ENCODE measurements at regions not wholly inside any gene's neighbourhood (a gene's known extent, or its start where the extent isn't known, plus 50 kb on each side); places are given as distances from the start of the nearest gene placed in this dataset.

DNA sequence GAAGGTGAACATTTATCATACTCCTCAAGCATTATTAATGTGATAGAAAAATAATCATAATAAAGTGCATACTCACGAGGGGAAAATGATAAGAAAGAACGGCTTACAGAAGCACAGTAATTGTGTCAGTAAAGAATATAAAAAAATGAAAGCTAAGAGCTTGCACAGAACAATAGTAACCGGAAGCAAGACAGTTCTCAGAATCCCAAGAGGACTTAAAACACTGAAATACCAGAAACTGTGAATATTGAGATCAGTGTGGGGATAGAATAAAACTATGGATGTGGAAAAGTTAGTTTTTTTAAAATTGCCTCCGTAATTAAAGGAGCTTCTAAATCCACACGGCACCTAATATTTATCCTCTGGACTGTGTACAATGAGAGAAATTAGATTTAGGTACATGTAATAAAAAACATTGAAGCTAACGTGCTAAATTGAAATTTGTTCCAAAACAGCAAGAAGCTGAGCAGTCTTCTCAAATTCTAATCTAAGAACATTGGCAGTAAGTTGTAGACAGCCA is 482.7 kb downstream of the SLITRK6 start:
- DNase-seq (ENCODE audit: low spot score): no peak
- no peak for ATAC-seq

DNA sequence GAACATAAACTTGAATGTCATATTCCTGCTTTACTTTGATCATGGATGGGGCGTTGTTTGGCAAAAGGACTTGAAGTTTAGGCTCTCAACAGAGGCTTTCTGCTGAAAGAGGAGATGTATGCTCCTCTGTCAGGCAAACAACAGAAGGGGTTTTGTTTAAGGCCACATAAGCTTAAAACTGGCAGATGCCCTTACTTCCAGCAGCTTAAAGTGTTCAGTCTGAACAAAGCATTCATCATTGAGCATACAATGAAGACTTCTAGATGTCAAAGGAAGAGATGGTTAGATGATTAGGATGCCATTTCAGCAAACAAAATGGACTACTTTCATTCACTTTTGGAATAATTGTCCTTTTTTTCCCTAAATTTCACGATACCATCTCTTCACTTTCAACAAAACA is 484.5 kb downstream of the SLITRK6 start:
- ATAC-seq (no peak), DNase-seq (ENCODE audit: low spot score) (no peak)

DNA sequence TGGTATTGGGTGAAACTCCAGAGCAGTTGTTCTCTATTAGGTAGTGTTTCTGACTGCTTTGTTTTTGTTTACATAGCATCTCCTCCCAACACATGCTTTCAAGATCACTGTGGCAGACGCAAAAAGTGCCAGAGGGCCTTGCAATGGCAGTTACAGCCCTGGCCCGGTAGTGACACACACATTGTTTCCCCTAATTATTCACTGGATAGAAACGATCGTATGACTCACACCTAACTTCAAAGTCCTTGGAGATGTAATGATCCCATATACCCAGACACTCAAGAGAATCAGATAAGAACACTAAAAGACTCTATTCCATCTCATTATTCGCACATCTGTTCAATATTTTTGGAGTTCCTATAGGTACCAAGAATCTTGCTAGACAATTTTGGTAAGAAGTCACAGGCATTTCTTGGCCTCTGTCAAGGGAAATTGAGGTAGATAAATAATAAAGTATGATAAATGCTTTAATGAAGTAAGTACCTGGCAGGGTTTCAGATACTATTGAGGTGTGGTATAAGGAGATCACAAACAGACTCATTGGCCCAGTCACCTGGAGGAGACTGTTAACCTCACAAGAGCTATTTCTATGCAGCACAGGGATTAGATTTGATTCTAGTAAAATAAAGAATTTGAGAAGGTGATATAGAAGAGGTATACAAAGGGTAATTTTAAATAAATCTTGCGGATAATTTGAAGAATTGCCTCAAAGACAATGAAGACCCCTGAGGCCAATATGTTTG is 485.3 kb downstream of the SLITRK6 start:
- no peak for ATAC-seq
- DNase-seq (ENCODE audit: low spot score): no peak

DNA sequence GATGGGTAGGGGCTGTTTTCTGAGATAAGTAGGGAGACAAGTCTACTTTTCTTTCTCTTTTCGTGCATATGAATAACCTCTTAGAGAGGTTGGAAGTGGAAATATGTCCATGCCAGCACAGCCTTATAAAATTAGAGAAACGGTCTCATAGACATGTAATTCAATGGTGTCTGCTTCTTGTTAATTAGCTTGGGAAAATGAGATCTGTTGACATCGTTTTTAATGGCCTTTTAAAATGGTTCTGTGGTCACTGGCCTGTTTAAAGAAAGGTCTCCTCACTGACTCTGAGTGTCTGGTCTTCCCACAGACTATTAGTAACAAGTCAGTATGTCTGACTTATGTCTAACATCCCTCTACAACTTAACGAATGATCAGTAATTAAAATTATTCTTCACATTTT is 487.1 kb downstream of the SLITRK6 start:
- ATAC-seq: no peak
- DNase-seq (ENCODE audit: low spot score): no peak

DNA sequence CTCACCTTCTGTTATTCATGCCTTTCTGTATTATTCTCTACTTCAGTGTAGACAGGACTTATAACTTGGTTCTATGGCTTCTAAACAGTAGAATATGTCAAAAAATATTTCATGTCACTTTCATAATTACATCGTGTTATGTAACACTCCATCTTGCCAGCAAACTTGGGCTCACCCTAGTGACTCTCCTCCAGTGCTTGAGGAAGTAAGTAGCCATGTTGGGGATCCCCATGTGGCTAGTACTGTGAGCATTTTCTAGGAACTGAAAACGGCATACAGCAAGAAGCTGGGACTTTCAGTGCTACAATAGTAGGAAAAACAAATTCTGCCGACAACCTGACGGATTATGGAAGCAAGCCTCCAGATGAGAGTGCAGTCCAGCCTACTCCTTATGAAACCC is 495.6 kb downstream of the SLITRK6 start:
- no peak for ATAC-seq
- no peak for DNase-seq (ENCODE audit: low spot score)

DNA sequence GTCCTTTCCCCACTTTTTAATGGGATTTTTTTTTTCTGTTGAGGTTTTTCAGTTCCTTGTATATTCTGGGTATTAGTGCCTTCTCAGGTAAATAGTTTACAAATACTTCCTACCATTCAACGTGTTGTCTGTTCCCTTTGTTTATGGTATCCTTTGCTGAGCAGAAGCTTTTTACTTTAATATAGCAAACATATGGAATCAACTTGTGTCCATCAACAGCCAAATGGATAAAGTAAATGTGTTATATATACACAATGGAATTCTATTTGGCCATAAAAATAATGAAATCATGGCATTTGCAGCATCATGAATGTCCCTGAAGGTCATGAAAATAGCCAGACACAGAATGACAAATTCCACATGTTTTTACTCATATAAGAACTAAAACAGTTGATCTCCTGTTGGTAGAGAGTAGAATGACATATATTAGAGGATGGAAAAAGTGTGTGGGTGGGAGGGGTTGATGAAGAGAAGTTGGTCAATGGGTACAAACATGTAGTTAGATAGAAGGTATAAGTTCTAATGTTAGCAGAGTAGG is 500.8 kb downstream of the SLITRK6 start:
- ATAC-seq: no peak
- no peak for DNase-seq (ENCODE audit: low spot score)

DNA sequence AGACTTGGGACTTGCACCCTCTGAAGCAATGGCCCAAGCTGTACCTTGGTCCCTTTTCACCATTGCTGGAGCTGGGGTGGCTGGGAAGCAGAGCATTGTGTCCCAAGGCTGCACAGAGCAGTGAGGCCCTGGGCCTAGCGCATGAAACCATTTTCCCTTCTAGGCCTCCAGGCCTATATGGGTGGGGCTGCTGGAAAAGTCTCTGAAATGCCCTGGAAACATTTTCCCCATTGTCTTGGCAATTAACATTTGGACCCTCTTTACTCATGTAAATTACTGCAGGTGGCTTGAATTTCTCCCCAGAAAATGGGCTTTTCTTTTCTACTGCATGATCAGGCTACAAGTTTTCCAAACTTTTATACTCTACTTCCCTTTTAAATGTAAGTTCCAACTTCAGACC is 510.5 kb downstream of the SLITRK6 start:
- no peak for ATAC-seq

DNA sequence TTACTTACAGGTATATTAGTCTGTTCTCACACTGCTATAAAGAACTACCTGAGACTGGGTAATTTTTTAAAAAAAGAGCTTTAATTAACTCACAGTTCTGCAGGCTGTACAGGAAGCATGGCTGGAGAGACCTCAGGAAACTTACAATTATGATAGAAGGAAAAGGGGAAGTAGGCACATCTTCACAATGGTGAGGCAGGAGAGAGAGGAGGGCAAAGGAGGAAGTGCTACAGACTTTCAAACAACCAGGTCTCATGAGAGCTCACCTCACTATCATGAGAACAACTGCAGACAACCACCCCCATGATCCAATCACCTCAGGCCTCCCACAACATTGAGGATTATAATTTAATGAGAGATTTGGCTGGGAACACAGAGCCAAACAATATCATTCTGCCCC is 511.7 kb downstream of the SLITRK6 start:
- DNase-seq (ENCODE audit: low spot score) (no peak), ATAC-seq (no peak)

More for the DNA sequence above, 510.5 kb downstream of the SLITRK6 start:
- DNase-seq (ENCODE audit: low spot score): no peak

DNA sequence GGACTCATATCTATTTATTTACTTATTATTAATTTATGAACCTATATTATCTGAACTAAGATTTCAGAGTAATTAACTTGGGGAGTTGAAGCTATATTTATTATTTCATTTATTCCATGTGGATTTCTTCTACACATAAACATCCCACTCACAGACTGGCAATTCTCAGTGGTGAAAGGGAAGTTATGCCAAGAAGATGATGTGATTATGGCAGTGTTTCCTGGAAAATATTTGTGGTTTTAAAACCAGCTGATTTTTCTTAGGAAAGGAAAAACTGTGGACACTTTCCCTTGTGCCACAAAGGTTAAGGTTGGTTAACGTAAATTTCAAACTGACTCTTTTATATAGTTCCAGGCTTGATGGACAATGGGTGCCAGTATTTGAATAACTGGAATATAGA is 513.1 kb downstream of the SLITRK6 start:
- no peak for ATAC-seq
- DNase-seq (ENCODE audit: low spot score): no peak

DNA sequence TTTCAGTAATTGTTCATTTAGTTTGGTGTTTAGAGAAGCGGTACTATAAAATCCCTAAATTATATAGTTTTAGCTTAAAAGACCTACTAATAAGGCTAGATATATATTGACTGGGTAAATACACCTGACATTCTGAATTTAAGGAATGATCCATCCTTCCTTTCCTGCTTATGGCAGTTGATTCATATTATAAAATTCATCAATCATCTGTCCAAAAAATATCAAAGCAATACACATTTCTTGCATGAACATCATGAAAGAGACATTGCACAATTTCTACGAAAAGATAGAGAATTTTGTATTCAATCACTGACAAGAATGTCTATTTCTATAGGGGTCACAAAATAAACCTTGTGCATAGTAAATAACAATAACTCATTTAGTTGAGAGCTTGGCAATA is 514.9 kb downstream of the SLITRK6 start:
- no peak for ATAC-seq

DNA sequence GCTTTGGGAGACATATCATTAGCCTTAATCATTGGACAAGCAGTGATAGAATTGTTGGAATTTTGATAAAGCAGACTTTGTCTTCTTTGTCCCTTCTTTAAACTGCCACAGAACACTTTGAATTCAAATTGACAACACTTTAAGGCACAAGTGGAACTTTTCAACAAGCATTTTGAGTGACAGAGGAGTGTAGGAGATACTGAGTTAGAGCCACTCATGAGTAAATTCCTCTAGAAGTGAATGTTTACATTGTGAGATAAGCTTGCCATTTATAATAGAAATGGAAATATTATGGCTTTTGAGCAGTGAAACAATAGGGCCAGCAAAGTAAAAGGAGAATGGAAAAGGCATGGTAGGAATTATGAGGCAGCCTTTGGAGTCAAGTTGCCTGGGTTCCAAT is 515.8 kb downstream of the SLITRK6 start:
- ATAC-seq (no peak), DNase-seq (ENCODE audit: low spot score) (no peak)

More for the DNA sequence above, 514.9 kb downstream of the SLITRK6 start:
- no peak for DNase-seq (ENCODE audit: low spot score)

DNA sequence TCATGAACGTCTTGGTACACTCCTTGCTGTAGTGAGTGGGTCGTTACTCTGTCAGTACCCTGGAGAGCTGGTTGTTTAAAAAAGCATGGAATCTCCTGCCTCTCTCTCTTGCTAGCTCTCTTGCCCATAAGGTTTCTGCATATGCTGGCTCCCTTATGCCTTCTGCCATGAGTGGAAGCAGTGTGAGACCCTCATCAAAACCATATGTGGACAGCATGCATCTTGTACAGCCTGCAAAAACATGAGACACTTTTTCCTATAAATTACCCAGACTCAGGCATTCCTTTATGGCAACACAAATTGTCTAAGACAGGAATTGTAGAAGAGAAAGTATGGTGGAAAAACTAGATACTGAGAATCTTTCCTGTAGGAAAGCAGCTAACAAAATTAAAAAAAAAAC is 516.3 kb downstream of the SLITRK6 start:
- ATAC-seq (no peak), DNase-seq (ENCODE audit: low spot score) (no peak)

DNA sequence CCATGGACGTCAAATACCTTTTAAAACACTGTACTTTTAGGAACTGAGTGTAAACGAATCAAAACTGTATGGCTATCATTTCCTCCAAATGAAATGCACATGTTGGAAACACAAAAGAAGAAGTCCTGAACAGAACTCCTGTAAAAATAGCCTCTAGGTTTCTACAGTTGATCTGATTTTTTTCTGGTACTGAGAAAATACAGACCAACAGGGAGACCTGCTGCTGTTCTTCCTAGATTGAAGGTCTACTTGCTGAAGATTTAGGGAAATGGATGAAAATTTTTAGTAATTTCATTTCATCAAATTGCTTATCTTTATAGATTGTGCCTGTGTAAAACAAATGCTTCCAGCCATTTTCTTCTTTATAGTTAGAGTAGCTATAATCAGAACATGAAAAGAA is 520.4 kb downstream of the SLITRK6 start:
- DNase-seq (ENCODE audit: low spot score) (no peak), ATAC-seq (no peak)

DNA sequence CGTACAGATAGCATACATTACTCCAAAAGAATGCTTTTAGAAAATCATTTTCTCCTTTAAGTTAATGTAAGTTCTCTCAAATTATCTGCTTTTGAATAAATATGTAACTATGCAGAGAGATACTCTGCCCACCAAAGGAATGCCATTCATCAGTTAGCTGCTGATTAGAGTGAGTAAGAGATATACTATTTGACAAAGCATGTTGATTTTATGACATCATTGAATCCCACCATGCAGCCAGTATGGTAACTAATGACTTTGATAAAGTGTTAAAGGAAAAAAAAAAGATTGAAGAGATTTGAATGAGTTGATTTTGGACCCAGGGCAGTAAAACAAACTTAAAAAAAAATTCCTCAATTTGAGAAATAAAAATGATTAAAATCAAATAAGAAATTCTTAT is 521.5 kb downstream of the SLITRK6 start:
- no peak for ATAC-seq
- no peak for DNase-seq (ENCODE audit: low spot score)

DNA sequence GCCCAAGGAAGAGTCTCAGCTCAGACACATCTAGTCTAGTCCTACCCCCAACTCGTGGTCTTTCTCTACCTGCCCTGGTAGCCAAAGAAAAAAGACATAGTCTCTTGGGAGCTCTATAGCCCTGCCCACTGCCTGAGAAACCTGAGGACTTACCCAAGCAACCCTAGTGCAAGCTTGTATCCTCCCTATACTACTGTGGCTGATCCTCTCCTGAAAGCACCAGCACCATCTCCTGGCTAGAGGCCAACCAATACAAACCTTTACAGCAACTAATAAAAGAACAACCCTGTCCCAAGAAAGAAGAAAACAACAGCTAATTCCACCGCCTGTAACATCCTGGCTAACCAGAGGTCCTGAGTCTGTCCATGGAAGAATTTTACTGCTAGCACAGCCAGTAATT is 532.4 kb downstream of the SLITRK6 start:
- no peak for DNase-seq (ENCODE audit: low spot score)
- ATAC-seq: no peak

DNA sequence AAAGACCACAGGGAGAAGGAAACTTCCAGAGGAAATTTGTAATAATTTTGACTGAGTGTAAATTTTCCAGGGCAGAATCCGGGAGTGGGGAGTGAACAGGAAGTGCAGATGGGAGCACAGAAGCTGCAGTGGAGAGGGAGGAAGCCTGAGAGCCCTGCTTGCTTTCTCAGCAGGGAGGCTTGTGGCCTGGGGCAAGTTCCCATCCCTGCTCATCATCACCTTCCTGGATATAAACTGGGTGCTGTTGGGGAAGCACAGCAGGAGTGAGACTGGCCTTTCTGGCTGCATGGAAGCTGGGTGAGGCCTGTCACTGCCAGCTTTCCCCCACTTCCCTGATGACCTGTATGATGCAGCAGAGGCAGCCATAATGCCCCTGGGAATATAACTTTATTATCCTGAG is 532.9 kb downstream of the SLITRK6 start:
- ATAC-seq (no peak), DNase-seq (ENCODE audit: low spot score) (no peak)

DNA sequence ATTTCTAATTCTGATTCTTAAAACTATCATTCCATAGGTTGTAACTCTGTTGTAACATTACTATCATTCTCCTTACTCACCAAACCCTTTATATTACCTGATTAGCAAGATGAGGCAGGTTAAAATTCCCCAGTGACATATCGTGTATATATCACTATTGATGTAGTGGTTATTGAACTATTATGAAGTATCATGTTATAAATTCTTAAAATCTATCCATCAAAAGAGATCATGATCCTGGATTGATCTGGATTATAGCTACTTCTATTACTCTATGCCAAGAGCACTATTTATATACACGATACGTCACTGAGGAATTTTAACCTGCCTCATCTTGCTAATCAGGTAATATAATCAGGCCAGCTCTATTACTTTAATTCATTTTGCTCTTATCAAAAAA is 533.9 kb downstream of the SLITRK6 start:
- no peak for ATAC-seq
- no peak for DNase-seq (ENCODE audit: low spot score)

DNA sequence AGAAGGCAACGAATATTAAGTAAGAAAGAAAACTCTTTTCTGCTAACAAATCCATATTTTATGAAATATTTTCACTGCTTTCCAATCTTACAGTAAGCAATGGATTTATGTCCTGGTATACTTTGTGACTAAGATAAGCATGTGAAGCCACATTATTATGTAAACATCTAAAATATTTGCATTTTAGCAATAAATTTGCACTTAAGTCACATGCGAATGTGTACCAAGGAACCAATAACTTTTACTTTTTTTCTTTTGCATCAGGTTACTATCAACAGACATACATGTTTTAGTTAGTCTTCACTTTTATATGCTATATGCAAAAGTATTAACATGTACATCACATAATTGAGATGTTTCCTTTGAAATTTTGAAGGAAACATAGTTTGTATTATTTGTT is 536.7 kb downstream of the SLITRK6 start:
- DNase-seq (ENCODE audit: low spot score) (no peak), ATAC-seq (no peak)

DNA sequence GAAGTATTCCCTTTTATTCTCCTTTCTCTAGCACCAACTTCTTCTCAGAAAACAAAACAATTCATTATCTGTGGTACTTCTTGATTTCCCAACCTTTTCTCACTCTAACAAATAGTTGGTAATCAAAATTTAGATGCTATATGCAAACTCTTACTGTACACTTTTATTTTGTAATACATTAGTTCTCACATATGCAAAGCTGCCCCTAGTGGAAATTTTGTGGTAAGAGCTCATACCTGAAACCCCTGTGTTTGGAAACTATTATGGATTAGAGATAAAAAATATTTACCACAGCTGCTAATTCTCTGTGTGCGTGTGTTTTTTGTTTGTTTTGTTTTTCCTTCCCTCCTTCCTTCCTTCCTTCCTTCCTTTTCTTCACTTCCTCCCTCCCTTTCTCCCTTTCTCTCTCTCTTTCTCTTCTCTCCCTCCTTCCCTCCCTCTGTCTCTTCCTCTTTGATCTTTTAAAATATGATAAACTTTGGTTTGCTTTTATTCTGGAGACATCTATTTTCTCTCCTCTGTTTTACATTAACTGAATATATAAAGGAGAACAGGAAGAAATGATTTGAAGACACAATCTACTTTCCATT is 537.4 kb downstream of the SLITRK6 start:
- DNase-seq (ENCODE audit: low spot score) (no peak), ATAC-seq (no peak)

DNA sequence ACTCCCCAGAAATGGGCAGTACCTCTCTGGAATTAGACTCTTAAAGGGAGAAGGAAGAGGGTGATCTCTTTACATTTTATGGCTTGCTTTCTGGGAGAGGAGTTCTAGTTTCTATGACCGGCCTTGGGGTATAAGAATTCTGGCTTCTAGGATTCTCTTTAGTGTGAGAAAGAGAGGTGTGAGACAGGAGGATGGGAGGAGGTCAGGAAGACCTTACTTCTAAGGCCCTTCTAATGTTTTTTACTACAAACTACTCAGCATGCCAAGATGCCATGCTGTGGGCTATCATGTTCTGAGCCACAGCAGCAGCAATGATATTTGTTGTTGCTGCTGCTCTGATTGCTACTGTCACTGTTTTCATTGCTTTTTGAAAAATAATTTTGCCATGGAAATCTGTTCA is 538.3 kb downstream of the SLITRK6 start:
- ATAC-seq (no peak), DNase-seq (ENCODE audit: low spot score) (no peak)

DNA sequence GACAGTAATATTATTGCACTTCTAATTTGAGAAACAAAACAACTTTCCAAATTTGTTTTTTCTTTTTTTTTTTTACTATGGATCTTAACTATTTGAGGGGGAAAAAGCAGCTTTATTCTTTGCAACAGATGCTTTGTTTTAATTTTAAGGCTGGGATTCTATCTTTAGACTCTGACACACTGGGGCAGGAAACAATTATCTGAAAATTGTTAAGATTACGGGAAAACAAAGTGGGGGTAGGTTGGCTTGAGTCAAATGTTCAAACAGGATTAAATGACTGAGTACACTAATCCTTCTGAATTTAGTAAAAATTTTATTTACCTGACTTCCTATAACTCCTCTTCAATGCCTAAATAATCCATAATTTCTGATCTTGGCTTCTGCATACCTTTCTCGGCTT is 543.2 kb downstream of the SLITRK6 start:
- ATAC-seq (no peak), DNase-seq (ENCODE audit: low spot score) (no peak)

DNA sequence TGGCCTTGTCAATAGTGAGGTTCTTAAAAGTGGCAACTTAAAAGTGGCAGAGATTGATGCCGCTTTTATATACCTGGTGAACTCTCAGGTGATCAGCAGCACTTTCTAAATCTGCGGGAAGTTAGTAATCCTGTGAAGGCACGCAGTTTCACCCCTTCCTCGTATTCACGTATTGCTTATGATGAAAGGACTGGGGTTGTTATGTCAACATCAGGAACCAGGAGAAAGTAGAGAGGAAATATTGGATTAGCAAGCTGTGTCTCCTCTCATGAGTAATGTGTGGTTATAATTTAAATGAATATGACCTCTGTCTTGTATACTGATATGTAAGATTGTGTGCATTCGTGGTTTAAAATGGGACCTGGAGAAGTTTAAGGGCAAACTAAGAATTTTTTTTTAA is 544.6 kb downstream of the SLITRK6 start:
- DNase-seq (ENCODE audit: low spot score) (no peak), ATAC-seq (no peak)

DNA sequence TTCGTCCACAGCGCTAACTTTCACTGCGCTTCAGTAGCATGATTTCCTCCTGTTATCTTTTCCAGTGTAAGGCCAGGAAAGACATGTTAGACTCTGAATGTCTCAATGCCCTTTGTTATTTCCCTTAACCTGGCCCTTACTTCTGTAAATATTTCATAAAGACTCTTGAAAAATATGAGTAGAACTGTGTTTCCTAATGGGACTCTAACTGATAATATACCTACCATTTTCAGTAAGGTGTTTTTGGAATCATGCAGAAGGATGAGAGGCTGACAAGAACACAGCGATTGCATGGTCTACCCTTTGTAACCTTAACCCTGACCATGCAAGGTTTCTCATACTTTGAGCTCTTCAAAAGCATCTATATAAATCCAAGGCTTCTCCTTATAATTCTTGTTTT is 550.1 kb downstream of the SLITRK6 start:
- DNase-seq (ENCODE audit: low spot score) (no peak), ATAC-seq (no peak)
